GM13976 (cell line): ENCODE measurements at regions not wholly inside any gene's neighbourhood (a gene's known extent, or its start where the extent isn't known, plus 50 kb on each side); places are given as distances from the start of the nearest gene placed in this dataset.

Source experiments
- DNase-seq: peaks from one replicate; pipeline ENCODE4 v3.0.0; 2012; ENCODE audit warnings: low spot score
- in situ Hi-C: fragments of 300-500 bp; cut with MboI; formaldehyde crosslinking; loops from one replicate; pipeline ENCODE4 v1.12.0; 2022; ENCODE audit warnings: low sequenced_read_pairs, mixed read lengths, inconsistent platforms; ENCODE audit not compliant: unreplicated experiment
- TF ChIP-seq, protein P1 (sequence below): IDR thresholded peaks from 2 replicates; pipeline ENCODE4 v1.5.1; 2012; ENCODE audit warnings: borderline replicate concordance, mild to moderate bottlenecking; ENCODE audit not compliant: insufficient read depth; ENCODE audit errors: extremely low read depth, missing control alignments, control extremely low read depth

DNA sequence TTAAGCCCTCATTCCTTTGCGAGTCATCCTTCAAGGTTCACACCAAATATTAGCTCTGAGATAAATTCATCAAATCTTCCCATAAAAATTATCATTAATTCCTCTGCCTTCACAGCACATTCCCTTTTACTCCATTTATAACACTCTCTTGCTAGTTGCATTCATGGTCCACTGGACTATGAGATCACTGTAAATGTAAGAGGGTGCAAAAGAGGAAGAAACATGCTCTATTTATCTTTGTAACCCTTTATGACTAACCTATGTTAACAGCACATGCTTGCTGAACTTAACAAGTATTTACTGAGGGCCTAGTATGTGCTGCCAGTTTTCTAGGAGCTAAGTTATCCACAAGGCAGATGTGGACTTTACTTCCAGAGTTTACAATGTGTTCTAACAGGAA, 86.7 kb upstream of the TMEM168 start:
- no peak for DNase-seq
- TF ChIP-seq, protein P1, sequence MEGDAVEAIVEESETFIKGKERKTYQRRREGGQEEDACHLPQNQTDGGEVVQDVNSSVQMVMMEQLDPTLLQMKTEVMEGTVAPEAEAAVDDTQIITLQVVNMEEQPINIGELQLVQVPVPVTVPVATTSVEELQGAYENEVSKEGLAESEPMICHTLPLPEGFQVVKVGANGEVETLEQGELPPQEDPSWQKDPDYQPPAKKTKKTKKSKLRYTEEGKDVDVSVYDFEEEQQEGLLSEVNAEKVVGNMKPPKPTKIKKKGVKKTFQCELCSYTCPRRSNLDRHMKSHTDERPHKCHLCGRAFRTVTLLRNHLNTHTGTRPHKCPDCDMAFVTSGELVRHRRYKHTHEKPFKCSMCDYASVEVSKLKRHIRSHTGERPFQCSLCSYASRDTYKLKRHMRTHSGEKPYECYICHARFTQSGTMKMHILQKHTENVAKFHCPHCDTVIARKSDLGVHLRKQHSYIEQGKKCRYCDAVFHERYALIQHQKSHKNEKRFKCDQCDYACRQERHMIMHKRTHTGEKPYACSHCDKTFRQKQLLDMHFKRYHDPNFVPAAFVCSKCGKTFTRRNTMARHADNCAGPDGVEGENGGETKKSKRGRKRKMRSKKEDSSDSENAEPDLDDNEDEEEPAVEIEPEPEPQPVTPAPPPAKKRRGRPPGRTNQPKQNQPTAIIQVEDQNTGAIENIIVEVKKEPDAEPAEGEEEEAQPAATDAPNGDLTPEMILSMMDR: no peak
- in situ Hi-C loops: loop anchor here (25.0 kb wide), 1 partner anchor 315 kb away; no protein-coding TSS in a partner anchor

DNA sequence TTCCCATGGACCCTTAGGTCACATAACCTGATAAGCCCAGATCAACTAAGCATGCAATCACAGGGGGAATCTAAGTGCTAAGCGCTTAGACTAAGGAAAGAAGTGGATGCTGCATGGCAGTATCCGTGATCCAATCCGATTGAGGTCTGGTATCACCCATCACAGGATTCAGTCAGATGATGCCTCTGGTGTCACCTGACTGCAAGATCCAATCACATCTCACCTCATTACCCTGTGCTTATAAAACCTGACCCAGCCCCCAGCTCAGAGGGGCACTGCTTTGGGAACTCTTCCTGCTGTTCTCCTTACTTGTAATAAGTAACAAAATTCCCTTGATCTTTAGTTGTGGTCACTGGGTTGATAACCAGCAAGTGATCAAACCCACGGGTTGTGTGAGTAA, 84.7 kb upstream of the TMEM168 start:
- DNase-seq: no peak
- in situ Hi-C loops: loop anchor here (25.0 kb wide), 1 partner anchor 313 kb away; no protein-coding TSS in a partner anchor
- TF ChIP-seq, protein P1: no peak

GRCh38 chr7:112873831-112874553, 83.8 kb upstream of the TMEM168 start:
- TF ChIP-seq, protein P1: no peak
- no peak for DNase-seq
- in situ Hi-C loops: no loop called here

- in situ Hi-C loops: no loop called here
- peak; percentile 44 for DNase-seq
- TF ChIP-seq, protein P1: peak; percentile 61
These were observed 79.0 kb upstream of the TMEM168 start for GRCh38 chr7:112869111-112869774.

DNA sequence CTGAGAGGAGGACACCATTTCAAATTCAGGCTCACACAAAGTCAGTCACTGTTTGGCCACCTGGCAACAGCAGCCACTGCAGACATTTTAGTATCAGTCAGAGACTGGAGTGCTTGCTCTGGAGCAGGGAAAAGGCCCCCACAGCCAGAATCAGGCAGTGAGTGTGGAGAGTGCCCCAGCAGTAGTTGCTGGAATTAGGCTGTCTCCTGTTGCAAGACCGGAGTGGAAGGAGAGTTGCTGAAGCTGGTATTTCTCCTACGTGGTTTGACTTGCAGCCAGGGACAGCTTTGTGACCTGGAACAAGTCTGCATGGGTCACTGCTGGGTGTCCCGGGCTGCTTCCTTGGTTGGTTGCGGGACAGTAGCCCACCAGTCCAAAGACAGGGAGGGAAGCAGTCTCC, 78.4 kb upstream of the TMEM168 start:
- in situ Hi-C loops: no loop called here
- TF ChIP-seq, protein P1: no peak

GRCh38 chr7:112866424-112866823, 76.2 kb upstream of the TMEM168 start:
- DNase-seq: peak; percentile 53
- TF ChIP-seq, protein P1: no peak
- in situ Hi-C loops: no loop called here

More for the DNA sequence above, 78.4 kb upstream of the TMEM168 start:
- DNase-seq: no peak
